Suppressor macrophage treated with lipopolysaccharide for 4 hours (primary cell): ENCODE measurements at regions not wholly inside any gene's neighbourhood (a gene's known extent, or its start where the extent isn't known, plus 50 kb on each side); places are given as distances from the start of the nearest gene placed in this dataset.

Experiments
- DNase-seq: peaks from one replicate; pipeline ENCODE4 v3.0.0-alpha.2; 2020

DNA sequence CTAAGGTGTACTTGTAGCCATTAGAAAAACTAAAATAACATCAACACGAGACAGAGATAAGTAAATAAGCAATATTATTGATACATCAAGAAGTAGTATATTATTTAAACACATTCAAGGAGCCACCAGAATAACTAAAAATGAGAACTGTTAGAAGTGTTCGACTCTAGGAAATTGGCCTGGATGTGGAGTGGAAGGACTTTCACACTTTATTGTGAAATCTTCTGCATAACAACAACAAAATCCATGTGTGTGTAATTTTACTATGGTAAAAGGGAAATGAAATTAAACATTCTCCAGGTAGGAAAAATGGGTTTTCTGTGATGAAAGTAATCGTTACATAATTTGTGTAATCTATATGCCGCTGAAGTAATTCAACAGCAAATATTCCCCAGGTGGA is 96.3 kb upstream of the RNF152 start:
- no peak for DNase-seq

DNA sequence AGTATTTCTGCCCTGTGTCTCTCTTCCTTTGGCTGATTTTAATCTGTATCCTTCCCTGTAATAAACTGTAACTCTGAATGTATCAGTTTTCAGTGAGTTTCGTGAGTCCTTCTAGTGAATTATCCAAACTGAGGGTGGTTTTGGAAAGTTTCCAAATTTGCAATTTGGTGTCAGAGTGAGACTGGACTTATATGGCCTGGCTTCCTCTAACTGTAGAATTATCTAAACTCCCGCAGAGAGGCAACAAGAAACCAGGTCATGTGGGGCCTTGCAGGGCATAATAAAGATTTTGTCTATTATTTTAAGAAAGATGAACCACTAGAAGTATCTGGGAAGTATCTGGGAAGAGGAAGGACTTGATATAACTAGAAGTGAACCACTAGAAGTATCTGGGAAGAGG is 95.3 kb upstream of the RNF152 start:
- DNase-seq = no peak

DNA sequence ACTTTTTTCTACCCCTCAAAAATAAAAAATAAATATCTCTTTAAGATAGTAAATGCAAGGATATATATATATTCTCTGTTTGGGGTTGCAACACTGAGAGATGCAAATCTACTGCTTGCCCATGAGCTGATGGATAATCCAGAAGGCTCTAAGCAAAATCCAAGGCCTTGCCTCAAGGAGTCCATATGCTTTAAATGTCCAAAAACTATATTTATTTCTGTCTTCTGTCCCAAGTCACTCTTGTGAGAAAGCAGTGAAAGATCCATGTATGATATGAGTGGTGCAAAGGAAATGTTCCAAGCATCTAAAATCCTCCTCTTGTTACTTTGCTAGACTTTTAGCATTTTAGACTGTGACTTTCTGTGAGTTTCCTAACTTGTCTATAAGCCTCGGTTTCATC is 92.9 kb upstream of the RNF152 start:
- DNase-seq = no peak

DNA sequence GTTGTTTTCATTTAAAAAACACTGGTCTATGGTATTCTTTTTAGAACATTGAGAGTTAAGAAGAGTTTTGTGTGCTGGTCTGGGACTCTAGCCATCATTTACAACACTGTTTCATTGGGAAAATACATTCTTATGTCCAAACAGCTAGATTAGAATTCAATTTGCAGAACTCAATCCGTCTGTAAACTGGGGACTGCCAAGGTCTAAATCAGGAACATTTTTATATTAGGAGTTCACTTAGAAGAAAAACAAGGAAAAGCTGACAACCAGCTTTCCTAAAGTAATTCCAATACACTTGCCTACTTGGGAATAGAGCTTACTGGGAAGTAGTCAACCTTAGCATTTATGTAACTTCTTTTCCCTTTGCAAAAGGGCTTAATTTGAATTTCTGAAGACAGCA is 91.5 kb upstream of the RNF152 start:
- no peak for DNase-seq

DNA sequence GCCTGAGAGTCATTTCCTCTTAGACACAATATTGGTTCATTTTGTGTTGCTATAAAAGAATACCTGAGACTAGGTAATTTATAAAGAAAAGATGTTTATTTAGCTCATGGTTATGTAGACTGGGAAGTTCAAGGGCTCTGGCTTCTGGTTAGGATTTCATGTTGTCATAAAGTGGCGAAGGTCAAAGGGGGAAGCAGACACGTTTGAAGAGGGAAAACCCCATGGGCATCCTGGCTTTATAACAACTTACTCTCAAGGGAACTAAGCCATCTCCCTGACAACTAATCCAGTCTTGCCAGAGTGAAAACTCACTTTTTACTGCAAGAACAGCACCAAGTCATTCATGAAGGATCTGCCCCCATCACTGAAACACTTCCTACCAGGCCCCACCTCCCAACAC is 89.7 kb upstream of the RNF152 start:
- DNase-seq = peak; percentile 64

DNA sequence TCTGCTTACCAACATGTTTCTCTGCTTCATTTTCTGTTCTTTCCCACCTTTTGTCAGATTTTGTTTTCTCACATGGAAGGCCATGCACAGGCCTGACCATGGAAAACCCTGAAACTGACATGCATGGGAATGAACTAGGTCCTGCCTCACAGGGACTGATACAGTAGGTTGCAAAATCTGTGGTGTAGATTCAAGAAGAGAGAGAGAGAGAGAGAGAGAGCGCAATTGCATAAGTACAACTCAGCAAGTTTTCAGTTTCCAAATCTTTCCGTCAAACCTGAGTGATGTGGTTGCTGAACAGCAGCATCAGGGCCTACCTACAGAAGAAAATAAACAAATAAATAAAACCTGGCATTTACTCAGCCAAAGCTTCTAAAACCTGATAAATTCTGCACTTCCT is 87.5 kb upstream of the RNF152 start:
- peak; percentile 70 for DNase-seq

DNA sequence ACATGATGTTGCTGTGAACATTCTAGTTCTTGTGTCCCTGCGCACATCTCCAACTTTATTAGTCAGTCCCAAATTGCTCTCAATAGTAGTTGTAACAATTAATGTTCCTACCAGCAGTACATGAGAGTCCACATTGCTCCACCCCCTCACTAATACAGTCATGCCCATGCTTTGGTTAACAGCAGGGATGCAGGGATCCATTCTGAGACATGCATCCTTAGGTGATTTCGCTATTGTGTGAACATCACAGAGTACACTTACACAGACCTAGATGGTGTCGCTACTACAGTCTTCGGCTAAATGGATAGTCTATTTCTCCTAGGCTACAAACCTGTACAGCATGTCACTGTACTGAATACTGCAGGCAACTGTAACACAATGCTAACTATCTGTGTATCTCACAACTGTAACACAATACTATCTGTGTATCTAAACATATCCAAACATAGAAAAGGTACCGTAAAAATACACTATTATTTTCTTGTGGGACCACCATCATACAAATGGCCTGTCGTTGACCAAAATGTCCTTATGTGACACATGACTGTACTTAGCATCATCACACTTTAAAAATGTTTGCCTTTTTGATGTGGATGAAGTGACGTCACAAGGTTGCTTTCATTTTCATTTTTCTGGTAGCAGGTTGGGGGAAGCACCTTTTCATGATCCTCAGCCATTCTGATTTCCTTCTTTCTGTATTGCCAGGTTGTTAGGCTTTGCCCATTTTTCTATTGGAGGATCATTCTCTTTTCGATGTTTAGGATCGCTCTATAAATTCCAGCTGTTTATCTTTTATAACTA is 82.9 kb upstream of the RNF152 start:
- peak; percentile 42 for DNase-seq

DNA sequence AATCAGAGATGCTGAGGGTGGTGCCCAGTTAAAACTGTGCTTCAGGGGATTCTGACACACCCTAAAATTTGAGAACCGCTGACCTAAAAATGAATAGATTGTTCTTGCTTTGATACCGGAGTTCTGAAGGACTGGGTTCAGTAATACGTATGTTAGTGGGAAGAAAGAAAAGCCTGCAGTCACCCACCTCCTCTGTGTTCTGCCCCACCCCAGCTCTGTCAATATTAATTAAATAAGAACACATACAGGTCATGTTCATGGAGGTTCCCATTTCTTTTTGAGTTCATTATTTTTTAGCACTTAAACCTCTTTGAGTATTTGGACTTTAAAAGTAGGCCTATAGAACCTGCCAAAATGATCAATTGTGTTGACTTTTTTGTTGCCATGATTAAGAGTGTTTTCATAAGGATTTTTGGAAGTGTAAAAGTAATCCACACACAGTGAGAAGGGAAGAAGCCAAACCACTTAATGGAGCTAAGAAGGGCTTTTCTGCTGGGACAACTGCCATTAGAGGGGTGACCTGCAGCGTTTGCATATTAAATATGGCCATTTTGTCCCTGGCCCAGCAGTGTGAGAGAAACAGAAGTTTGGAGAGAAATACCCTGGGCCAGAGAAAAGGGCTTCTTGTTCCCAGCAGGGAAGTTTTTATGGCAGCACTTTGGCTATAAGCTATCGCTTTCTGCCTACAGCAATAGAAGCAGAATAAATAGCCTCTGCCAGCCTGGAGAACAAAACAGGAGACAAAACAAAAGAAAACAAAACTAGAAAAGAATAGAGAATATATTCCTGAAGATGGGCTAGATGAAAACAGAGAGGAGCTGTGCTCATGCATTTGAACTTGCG is 80.7 kb upstream of the RNF152 start:
- no peak for DNase-seq

DNA sequence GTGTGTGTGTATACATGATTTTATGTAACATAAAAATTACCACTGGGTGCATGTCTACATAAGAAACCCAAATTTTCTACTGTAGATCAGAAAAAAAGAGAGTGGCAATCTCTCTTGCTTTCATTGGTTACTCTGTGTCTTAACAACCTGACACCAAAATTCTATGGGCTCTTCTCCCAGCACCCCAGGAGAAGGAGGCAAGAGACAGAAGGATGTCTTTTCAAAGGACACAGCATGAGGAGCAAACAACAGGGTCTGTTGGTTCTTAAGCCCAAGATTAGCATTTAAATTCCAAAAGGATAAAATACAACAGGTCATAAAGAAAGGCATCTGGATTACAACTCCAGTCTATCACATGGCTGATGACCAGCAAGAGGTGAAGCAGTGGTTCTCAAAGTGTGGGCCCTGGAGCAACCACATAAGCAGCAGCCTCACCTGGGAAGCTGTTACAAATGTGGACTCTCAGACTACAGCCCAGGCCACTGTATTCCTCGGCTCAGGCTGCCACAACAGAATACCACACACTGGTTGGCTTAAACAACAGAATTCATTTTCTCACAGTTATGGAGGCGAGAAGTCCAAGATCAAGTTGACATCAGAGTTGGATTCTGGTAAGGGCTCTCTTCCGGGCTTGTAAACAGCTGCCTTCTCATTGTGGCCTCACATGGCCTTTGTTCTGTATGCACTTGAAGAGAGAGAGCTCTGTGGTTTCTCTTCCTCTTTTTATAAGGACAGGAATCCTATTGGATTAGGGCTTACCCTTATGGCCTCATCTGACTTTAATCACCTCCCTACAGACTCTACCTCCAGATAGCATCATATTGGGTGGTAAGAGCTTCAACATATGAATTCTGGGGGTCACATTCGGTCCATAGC is 79.8 kb upstream of the RNF152 start:
- DNase-seq = peak; percentile 66

DNA sequence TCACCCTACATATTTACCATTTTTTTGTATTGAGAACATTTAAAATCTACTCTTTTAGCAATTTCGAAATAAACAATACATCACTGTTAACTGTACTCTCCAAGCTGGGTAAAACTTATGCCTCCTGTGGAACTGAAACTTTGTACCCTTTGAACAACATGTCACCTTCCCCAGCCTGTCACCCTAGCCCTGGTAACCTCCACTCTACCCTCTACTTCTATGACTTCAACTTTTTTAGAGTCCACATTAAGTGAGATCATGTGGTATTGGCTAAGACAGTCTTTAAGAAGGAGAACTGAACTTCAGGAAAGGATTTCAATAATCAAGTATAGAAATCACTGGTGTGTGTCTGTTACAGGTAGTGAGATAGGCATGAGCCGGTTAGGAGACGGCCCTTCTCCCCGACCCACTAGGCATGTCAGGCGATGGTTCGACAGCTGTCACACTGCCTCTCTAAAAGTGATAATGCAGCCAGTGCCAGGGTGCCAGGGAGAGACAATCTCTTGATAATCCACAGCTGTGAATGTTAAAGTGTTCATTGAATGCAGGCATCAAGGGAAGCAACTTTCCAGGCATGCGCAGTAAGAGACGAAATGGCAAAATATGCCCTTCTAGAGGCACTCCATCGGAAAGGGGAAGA is 74.6 kb upstream of the RNF152 start:
- DNase-seq = peak; percentile 24

DNA sequence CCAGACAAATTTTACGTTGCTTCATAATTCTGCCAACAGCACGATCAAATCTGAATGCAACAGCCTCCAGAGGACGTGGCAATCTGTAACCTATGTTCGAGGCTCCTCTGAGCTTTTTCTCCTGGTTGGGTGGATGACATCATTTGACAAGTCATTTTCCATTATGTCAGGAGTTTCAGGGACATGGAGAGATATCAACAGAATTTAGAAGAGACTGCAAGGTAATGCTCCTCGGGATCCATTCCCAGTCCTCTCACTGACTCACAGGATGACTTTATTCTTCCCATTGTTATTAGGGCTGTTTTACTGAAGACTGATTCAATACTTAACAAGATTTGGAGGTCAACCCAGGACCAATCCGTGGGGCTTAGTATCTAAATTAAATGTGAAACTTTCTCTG is 72.5 kb upstream of the RNF152 start:
- no peak for DNase-seq

DNA sequence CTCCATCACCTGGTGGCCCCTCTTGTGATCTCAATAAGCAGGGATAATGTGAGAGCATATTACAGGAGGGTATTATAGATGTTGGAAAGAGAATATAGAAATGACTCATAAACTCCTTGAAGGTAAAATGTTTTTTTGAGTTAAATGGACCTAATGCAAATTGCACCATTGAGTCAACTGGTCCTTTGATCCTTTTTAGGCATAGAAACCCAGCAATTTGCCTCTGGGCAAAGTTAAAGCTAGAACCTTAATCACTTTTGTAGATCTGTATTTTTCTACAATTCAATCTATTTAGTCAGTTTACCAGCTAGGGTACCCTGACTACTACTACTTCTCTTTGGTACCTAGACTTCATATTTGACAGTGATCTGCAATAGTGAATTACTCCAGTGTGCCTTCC is 71.8 kb upstream of the RNF152 start:
- DNase-seq = no peak

DNA sequence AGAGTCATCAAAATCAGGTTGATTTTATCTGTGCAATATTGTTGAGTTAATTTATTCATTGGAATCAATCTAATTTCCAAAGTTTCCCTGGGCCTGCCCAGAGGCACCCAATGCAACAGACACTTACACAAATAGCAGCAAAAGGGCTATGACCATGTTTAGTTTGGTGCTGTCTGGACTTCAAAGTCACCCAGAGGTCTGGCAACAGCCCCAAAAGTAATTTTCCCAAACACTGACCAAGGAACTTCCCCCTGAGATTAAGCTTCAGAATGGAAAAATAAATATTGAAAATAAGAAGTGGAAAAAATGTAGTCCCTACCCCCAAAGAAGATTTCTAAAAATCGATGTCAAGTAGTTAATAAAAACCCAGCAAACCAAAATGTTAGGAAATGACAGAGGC is 70.9 kb upstream of the RNF152 start:
- no peak for DNase-seq

DNA sequence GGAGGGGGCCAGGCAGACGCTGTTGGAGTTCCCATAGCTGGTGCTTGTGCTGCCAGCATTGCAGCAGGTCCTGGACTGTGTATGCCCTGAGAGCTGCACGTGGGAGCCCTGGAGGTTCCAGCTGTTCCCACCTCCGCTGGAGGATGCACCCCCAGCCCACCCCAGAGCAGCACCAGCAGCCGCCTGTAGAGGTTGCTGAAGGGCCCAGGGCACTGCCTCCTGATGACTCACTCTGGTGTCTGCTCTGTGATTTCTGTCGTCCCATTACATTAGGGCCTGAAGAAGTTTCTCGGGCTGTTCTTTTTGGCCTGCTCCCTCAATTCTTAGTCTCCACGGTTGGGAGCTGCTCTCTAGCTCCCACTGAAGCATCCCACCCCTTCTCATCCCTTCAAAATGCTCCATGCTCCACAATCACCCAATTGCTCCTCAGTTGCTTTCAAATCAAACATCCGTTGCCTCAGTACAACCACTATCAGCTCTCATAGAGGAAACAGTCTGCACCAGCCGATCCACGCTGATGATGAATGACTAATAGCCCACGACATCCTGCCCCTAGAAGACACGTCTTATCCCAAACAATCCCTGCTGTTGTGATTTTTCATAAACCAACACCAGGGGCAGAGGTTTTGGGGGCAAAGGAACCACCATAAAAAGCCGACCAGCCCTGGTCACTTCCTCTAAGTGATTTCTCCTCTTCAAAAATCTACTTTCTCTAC is 65.2 kb upstream of the RNF152 start:
- DNase-seq = no peak

DNA sequence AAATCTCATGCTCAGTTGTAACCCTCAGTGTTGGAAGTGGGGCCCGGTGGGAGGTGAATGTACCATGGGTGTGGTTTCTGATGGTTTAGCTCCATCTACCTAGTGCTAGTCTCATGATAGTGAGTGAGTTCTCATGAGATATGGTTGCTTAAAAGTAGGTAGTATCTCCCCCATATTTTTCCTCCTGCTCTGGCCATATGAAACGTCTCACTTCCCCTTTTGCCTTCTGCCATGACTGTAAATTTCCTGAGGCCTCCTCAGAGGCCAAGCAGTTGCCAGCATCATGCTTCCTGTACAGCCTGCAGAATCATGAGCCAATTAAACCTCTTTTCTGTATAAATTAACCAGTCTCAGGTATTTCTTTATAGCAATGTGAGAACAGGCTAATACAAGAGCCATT is 62.8 kb upstream of the RNF152 start:
- DNase-seq = peak; percentile 43

DNA sequence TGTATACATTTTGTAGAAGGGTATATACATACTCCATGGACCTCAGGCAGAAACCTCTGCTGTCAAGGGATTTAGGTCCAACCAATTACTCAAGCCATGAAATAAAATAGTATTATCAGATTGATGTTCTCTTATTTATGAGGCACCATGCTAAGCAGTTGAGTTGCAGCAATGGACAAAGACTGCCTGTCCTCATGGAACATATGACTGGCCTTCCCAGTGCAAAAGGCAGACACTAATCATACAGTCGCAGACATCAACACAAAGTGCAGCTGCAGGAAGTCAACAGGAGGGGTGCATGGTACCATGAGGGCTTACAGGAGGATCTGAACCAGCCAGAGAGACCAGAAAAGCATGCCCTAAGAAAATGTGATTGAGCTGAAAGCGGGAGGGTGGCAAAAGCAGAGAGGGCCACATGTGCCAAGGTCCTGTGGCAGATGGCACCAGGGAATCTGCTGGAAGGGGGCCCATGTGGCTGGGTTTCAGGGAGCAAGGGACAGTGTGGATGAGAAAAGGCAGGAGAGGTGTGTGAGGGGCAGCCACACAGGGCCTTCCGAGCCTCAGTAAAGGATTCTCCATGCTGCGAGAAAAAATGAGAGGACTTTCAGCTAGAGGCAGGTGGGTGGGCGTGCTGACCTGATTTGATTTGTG is 61.4 kb upstream of the RNF152 start:
- DNase-seq = no peak

DNA sequence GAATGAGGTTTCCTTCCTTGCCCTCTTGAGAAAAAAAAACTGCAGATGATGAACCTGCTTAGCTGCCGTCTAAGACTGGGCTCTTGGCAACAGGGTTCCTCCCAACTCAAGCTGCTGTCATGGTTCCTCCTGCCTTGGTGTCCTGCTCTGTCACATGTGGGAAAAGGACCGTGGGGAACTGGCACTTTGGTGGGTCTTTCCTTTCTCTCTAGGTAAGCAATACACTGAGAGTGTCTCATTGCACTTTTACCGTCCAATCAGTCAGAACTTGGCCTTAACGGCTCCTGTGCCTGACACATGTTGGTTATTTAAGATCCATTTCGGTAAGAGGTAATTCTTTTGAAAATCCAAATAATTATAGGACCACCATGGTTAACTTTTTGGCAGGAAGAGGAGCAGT is 60.8 kb upstream of the RNF152 start:
- DNase-seq = no peak

DNA sequence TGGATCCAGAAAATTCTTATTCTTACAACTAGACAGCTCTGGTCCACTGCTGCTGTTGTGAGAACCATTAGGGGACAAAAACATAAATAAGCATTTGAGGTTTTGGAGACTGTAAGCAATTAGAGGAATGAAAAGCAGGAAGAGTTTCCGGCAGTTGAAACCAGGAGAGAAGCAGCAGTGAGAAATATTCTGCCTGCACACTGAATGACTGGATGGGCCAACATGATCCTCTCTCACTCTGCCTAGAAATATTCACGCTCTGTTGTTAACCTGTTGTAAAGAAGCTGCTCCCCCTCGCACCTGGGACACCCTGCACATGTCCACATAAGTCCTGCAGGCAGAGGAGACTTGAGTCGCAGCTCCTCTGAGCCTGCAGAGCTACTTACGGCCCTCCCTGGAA is 60.4 kb upstream of the RNF152 start:
- no peak for DNase-seq

DNA sequence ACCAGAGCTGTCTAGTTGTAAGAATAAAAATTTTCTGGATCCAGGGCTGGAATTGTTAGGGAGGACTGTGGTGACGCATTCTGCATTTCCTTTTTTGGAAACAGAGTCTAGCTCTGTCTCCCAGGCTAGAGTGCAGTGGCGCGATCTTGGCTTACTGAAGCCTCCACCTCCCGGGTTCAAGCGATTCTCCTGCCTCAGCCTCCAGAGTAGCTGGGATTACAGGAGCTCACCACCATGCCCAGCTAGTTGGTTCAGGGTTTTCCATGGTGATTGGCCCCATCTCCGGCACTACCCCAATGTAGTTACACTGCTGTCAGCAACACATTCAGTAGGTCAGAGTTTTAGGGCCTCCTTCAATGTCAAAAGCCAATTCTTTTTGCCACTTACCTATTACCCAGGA is 58.6 kb upstream of the RNF152 start:
- DNase-seq = no peak

DNA sequence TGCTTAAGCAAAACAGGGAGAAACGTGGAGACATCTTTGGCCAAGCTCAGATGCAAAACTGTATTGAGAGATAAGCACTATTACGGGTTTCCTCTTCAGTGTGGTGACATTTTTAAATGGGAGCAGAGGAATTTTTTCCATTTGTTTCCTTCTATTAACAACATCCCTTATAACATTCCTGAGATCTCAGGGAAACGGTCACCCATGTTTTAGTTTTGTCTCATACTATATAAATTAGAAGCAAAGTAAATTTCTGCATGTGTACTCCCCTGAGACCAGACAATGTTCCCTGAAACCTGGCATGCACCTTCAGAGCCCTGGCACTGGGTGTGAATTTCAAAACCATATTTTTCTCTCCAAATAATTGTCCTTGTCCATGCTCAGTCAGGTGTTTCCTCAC is 57.6 kb upstream of the RNF152 start:
- no peak for DNase-seq

DNA sequence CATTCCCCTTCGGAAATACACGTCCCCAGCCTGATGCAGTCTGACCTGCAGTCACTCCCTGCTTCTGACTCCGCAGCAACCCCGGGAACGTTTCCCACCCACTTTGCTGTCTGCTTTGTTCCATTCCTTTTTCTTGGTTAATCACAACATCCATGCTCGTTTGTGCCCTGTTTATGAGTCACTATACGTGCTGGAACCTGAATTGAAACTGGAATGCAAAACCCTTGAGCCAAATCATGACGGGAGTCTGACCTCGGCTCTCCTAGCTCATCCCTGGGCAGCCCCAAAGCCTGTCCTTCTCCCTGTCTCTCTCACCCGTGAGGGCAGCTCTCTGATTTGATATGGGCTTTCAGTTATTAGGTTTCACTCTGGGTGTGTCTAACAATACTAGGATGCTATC is 57.1 kb upstream of the RNF152 start:
- DNase-seq = no peak
